Ammon's horn (tissue), 1 donor: ENCODE measurements at regions not wholly inside any gene's neighbourhood (a gene's known extent, or its start where the extent isn't known, plus 50 kb on each side); places are given as distances from the start of the nearest gene placed in this dataset.
"Not testable (repeated sequence)": the region's sequence is repeated elsewhere in the genome, so short reads cannot be mapped to it uniquely, and the experiment has no call there.

ENCODE experiments used
- DNase-seq: peaks from one replicate; pipeline ENCODE4 v3.0.0-alpha.2; 2016; ENCODE audit warnings: low spot score

GRCh38 chr13:65825039-65825438 lies 1405.1 kb downstream of the PCDH9 start:
- no peak for DNase-seq

- no peak for DNase-seq
Observed at GRCh38 chr13:65808061-65808460, 1422.1 kb downstream of the PCDH9 start.

GRCh38 chr13:65803530-65804392 lies 1426.4 kb downstream of the PCDH9 start:
- no peak for DNase-seq

- no peak for DNase-seq
Observed at GRCh38 chr13:65789815-65790214, 1440.3 kb downstream of the PCDH9 start.

- DNase-seq, result no peak
Observed at GRCh38 chr13:65787082-65787481, 1443.1 kb downstream of the PCDH9 start.

GRCh38 chr13:65784088-65784816 lies 1445.9 kb downstream of the PCDH9 start:
- DNase-seq, result no peak

GRCh38 chr13:65783383-65783782 lies 1446.8 kb downstream of the PCDH9 start:
- DNase-seq, result no peak

GRCh38 chr13:65771704-65772313 lies 1458.3 kb downstream of the PCDH9 start:
- not testable (repeated sequence) for DNase-seq

GRCh38 chr13:65768545-65768944 lies 1461.6 kb downstream of the PCDH9 start:
- no peak for DNase-seq

GRCh38 chr13:65763811-65764210 lies 1466.3 kb downstream of the PCDH9 start:
- DNase-seq, result no peak

GRCh38 chr13:65762012-65762411 lies 1468.1 kb downstream of the PCDH9 start:
- no peak for DNase-seq

GRCh38 chr13:65756071-65756671 lies 1474.0 kb downstream of the PCDH9 start:
- no peak for DNase-seq

GRCh38 chr13:65748227-65748626 lies 1481.9 kb downstream of the PCDH9 start:
- no peak for DNase-seq

- no peak for DNase-seq
Observed at GRCh38 chr13:65746406-65746921, 1483.7 kb downstream of the PCDH9 start.

- DNase-seq, result no peak
Observed at GRCh38 chr13:65744836-65745235, 1485.3 kb downstream of the PCDH9 start.

- DNase-seq, result no peak
Observed at GRCh38 chr13:65733110-65733509, 1497.0 kb downstream of the PCDH9 start.

GRCh38 chr13:65727070-65727469 lies 1503.1 kb downstream of the PCDH9 start:
- DNase-seq, result no peak

GRCh38 chr13:65725006-65725405 lies 1505.1 kb downstream of the PCDH9 start:
- DNase-seq, result no peak

GRCh38 chr13:65724226-65724625 lies 1505.9 kb downstream of the PCDH9 start:
- DNase-seq, result no peak

GRCh38 chr13:65722506-65722905 lies 1507.6 kb downstream of the PCDH9 start:
- no peak for DNase-seq

GRCh38 chr13:65719831-65720230 lies 1510.3 kb downstream of the PCDH9 start:
- DNase-seq, result no peak

- DNase-seq, result no peak
Observed at GRCh38 chr13:65710514-65710913, 1519.6 kb downstream of the PCDH9 start.
